ENCODE measurements at regions not wholly inside any gene's neighbourhood (a gene's known extent, or its start where the extent isn't known, plus 50 kb on each side); places are given as distances from the start of the nearest gene placed in this dataset.

GRCh38 chr6:40152701-40153436 lies 218.6 kb upstream of the MOCS1 start:
- TF ChIP-seq CTCF (IDR thresholded peaks at IDR 0.05; ENCODE audit: insufficient read depth, low read length) = no peak
- TF ChIP-seq POLR2AphosphoS5 (IDR thresholded peaks at IDR 0.05; ENCODE audit: low read depth) = no peak
- no peak for TF ChIP-seq REST (IDR thresholded peaks at IDR 0.05; ENCODE audit: insufficient replicate concordance, low read depth)
- TF ChIP-seq GABPA (IDR thresholded peaks at IDR 0.05; ENCODE audit: low read depth) = no peak

All from HL-60 (cell line).